HG02678 (cell line): ENCODE measurements at regions not wholly inside any gene's neighbourhood (a gene's known extent, or its start where the extent isn't known, plus 50 kb on each side); places are given as distances from the start of the nearest gene placed in this dataset.
"Not testable (repeated sequence)": the region's sequence is repeated elsewhere in the genome, so short reads cannot be mapped to it uniquely, and the experiment has no call there.

ENCODE experiments used
- ATAC-seq: cut with Tn5 transposase; IDR thresholded peaks from one replicate; pipeline ENCODE4 v1.9.1; 2021; ENCODE audit warnings: mild to moderate bottlenecking, moderate library complexity; ENCODE audit not compliant: unreplicated experiment

- no peak for ATAC-seq
These were observed 85.2 kb downstream of the POLR1F start for GRCh38 chr7:19623676-19624075.

GRCh38 chr7:19621740-19622139 lies 87.1 kb downstream of the POLR1F start:
- ATAC-seq: no peak

- ATAC-seq: no peak
These were observed 88.4 kb downstream of the POLR1F start for GRCh38 chr7:19620470-19620869.

GRCh38 chr7:19619122-19619521 lies 89.7 kb downstream of the POLR1F start:
- ATAC-seq: no peak

- no peak for ATAC-seq
These were observed 90.9 kb downstream of the POLR1F start for GRCh38 chr7:19617901-19618300.

- ATAC-seq: no peak
These were observed 98.5 kb downstream of the POLR1F start for GRCh38 chr7:19610194-19610943.

GRCh38 chr7:19589446-19589845 lies 119.4 kb downstream of the POLR1F start:
- no peak for ATAC-seq

GRCh38 chr7:19587291-19587690 lies 121.5 kb downstream of the POLR1F start:
- ATAC-seq: no peak

GRCh38 chr7:19585761-19586160 lies 123.1 kb downstream of the POLR1F start:
- no peak for ATAC-seq

- no peak for ATAC-seq
These were observed 132.8 kb downstream of the POLR1F start for GRCh38 chr7:19575909-19576557.

- no peak for ATAC-seq
These were observed 134.7 kb downstream of the POLR1F start for GRCh38 chr7:19574131-19574530.

- ATAC-seq: no peak
These were observed 136.3 kb downstream of the POLR1F start for GRCh38 chr7:19572566-19572965.

- ATAC-seq: no peak
These were observed 141.8 kb downstream of the POLR1F start for GRCh38 chr7:19567011-19567410.

- ATAC-seq: no peak
These were observed 143.2 kb downstream of the POLR1F start for GRCh38 chr7:19565602-19566001.

GRCh38 chr7:19561121-19561805 lies 147.6 kb downstream of the POLR1F start:
- ATAC-seq: no peak

GRCh38 chr7:19560111-19560883 lies 148.5 kb downstream of the POLR1F start:
- no peak for ATAC-seq

GRCh38 chr7:19558527-19558926 lies 150.3 kb downstream of the POLR1F start:
- ATAC-seq: no peak

GRCh38 chr7:19557726-19558465 lies 150.9 kb downstream of the POLR1F start:
- ATAC-seq: no peak

- ATAC-seq: no peak
These were observed 154.3 kb downstream of the POLR1F start for GRCh38 chr7:19554581-19554980.

- ATAC-seq: no peak
These were observed 156.3 kb downstream of the POLR1F start for GRCh38 chr7:19552576-19552975.

- not testable (repeated sequence) for ATAC-seq
These were observed 159.6 kb downstream of the POLR1F start for GRCh38 chr7:19549246-19549645.
